ENCODE measurements at regions not wholly inside any gene's neighbourhood (a gene's known extent, or its start where the extent isn't known, plus 50 kb on each side); places are given as distances from the start of the nearest gene placed in this dataset.

- H3K4me1 ChIP-seq (ENCODE audit: control insufficient read depth, insufficient read depth, low read length), result no peaks in the 10 kb centered on the region
- H3K27ac ChIP-seq (ENCODE audit: low read length), result no peak overlapping the region
- H3K9ac ChIP-seq (ENCODE audit: low read length in 2 of 2), result no peak overlapping the region
- H3K4me3 ChIP-seq (ENCODE audit: low read length in 2 of 2), result no peak overlapping the region
- H3K9me3 ChIP-seq (ENCODE audit: control insufficient read depth in 2 of 2, low read length in 2 of 2), result no peaks in the 10 kb centered on the region
- H3K27me3 ChIP-seq (ENCODE audit: control insufficient read depth in 1 of 2, insufficient read depth in 2 of 2, low read length in 2 of 2), result no peaks in the 10 kb centered on the region
- H3K36me3 ChIP-seq (ENCODE audit: control insufficient read depth in 2 of 2, insufficient read depth in 2 of 2, low read length in 2 of 2), result no peaks in the 10 kb centered on the region
These were observed 540.1 kb upstream of the RGS18 start for GRCh38 chr1:191618181-191618580.

DNA sequence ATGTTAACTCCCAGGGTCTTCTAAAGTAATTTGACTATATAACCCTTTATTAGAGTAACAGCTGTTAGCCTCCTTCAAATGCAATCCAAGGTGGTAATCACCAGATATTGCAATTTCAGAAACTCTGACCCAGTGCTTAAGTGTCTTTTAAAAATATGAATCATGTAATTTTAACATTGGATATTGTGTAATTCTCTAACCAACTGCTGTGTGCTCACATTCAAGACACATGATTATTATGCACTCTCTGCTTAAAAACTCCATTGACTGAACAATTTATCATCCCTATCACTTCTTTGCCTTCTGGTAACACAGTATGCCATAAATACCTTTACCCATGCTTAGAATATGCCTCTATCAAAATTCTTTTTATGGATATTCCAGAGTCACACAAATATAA lies 537.4 kb upstream of the RGS18 start:
- Histone ChIP-seq H3K27me3 (ENCODE audit: control insufficient read depth in 1 of 2, insufficient read depth in 2 of 2, low read length in 2 of 2) (no peaks in the 10 kb centered on the region), H3K4me3 (ENCODE audit: low read length in 2 of 2) (no peak overlapping the region), H3K36me3 (ENCODE audit: control insufficient read depth in 2 of 2, insufficient read depth in 2 of 2, low read length in 2 of 2) (no peaks in the 10 kb centered on the region), H3K27ac (ENCODE audit: low read length) (no peak overlapping the region), H3K4me1 (ENCODE audit: control insufficient read depth, insufficient read depth, low read length) (no peaks in the 10 kb centered on the region), H3K9me3 (ENCODE audit: control insufficient read depth in 2 of 2, low read length in 2 of 2) (no peaks in the 10 kb centered on the region), H3K9ac (ENCODE audit: low read length in 2 of 2) (no peak overlapping the region)

DNA sequence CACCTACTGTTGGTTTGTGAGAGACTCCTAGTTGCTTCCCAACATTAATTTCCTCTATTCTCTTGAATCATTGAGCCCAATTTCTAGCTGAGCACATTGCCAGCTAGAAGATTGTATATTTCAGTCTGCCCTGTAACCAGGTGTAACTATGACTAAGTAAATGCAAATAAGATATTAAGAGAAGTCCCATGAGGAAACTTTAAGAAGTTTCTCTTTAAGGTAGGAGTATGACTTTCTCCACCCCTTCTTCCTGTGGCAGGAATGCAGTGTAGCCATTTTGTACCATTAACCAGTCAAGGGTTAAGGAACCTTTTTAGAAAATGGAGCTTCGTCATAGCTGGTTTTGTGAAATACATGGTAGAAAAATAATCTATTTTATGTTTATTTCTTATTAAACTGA lies 534.2 kb upstream of the RGS18 start:
- no peak overlapping the region for H3K9ac ChIP-seq (ENCODE audit: low read length in 2 of 2)
- H3K27me3 ChIP-seq (ENCODE audit: control insufficient read depth in 1 of 2, insufficient read depth in 2 of 2, low read length in 2 of 2), result no peaks in the 10 kb centered on the region
- H3K36me3 ChIP-seq (ENCODE audit: control insufficient read depth in 2 of 2, insufficient read depth in 2 of 2, low read length in 2 of 2), result no peaks in the 10 kb centered on the region
- H3K27ac ChIP-seq (ENCODE audit: low read length), result no peak overlapping the region
- no peak overlapping the region for H3K4me3 ChIP-seq (ENCODE audit: low read length in 2 of 2)
- no peaks in the 10 kb centered on the region for H3K4me1 ChIP-seq (ENCODE audit: control insufficient read depth, insufficient read depth, low read length)
- H3K9me3 ChIP-seq (ENCODE audit: control insufficient read depth in 2 of 2, low read length in 2 of 2), result no peaks in the 10 kb centered on the region

- no peak overlapping the region for H3K9ac ChIP-seq (ENCODE audit: low read length in 2 of 2)
- no peaks in the 10 kb centered on the region for H3K9me3 ChIP-seq (ENCODE audit: control insufficient read depth in 2 of 2, low read length in 2 of 2)
- H3K4me1 ChIP-seq (ENCODE audit: control insufficient read depth, insufficient read depth, low read length), result no peaks in the 10 kb centered on the region
- no peaks in the 10 kb centered on the region for H3K27me3 ChIP-seq (ENCODE audit: control insufficient read depth in 1 of 2, insufficient read depth in 2 of 2, low read length in 2 of 2)
- no peak overlapping the region for H3K4me3 ChIP-seq (ENCODE audit: low read length in 2 of 2)
- H3K36me3 ChIP-seq (ENCODE audit: control insufficient read depth in 2 of 2, insufficient read depth in 2 of 2, low read length in 2 of 2), result no peaks in the 10 kb centered on the region
- no peak overlapping the region for H3K27ac ChIP-seq (ENCODE audit: low read length)
These were observed 528.4 kb upstream of the RGS18 start for GRCh38 chr1:191629836-191630235.

DNA sequence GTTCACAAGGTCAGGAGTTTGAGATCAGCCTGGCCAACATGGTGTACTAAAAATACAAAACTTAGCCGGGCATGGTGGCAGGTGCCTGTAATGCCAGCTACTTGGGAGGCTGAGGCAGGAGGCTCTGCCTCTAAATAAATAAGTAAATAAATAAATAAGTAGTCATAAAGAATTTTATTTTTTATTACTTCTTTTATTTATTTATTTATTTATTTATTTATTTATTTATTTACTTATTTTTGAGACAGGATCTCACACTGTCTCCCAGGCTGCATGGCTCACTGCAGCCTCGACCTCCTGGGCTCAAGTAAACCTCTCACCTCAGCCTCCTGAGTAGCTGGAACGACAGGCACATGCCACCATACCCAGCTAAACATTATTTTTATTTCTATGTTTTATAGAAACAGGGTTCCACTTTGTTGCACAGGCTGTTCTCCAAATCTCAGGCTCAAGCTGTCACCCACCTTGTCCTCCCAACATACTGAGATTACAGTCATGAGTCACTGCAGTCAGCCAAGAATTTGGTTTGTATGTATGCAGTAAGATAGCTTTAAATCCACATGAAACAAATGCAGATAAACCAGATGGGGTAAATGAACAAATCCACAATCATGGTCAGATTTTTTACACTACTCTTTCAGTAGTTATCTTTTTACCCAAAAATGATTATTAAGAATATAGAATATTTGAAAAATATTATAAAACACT lies 523.3 kb upstream of the RGS18 start:
- Histone ChIP-seq H3K4me1 (ENCODE audit: control insufficient read depth, insufficient read depth, low read length) (no peaks in the 10 kb centered on the region), H3K9ac (ENCODE audit: low read length in 2 of 2) (no peak overlapping the region), H3K27ac (ENCODE audit: low read length) (no peak overlapping the region), H3K36me3 (ENCODE audit: control insufficient read depth in 2 of 2, insufficient read depth in 2 of 2, low read length in 2 of 2) (no peaks in the 10 kb centered on the region), H3K4me3 (ENCODE audit: low read length in 2 of 2) (no peak overlapping the region), H3K27me3 (ENCODE audit: control insufficient read depth in 1 of 2, insufficient read depth in 2 of 2, low read length in 2 of 2) (no peaks in the 10 kb centered on the region), H3K9me3 (ENCODE audit: control insufficient read depth in 2 of 2, low read length in 2 of 2) (no peaks in the 10 kb centered on the region)

GRCh38 chr1:191636345-191636744 lies 521.9 kb upstream of the RGS18 start:
- H3K4me3 ChIP-seq (ENCODE audit: low read length in 2 of 2), result no peak overlapping the region
- no peaks in the 10 kb centered on the region for H3K9me3 ChIP-seq (ENCODE audit: control insufficient read depth in 2 of 2, low read length in 2 of 2)
- no peaks in the 10 kb centered on the region for H3K4me1 ChIP-seq (ENCODE audit: control insufficient read depth, insufficient read depth, low read length)
- no peak overlapping the region for H3K9ac ChIP-seq (ENCODE audit: low read length in 2 of 2)
- H3K27me3 ChIP-seq (ENCODE audit: control insufficient read depth in 1 of 2, insufficient read depth in 2 of 2, low read length in 2 of 2), result no peaks in the 10 kb centered on the region
- H3K27ac ChIP-seq (ENCODE audit: low read length), result no peak overlapping the region
- H3K36me3 ChIP-seq (ENCODE audit: control insufficient read depth in 2 of 2, insufficient read depth in 2 of 2, low read length in 2 of 2), result no peaks in the 10 kb centered on the region

DNA sequence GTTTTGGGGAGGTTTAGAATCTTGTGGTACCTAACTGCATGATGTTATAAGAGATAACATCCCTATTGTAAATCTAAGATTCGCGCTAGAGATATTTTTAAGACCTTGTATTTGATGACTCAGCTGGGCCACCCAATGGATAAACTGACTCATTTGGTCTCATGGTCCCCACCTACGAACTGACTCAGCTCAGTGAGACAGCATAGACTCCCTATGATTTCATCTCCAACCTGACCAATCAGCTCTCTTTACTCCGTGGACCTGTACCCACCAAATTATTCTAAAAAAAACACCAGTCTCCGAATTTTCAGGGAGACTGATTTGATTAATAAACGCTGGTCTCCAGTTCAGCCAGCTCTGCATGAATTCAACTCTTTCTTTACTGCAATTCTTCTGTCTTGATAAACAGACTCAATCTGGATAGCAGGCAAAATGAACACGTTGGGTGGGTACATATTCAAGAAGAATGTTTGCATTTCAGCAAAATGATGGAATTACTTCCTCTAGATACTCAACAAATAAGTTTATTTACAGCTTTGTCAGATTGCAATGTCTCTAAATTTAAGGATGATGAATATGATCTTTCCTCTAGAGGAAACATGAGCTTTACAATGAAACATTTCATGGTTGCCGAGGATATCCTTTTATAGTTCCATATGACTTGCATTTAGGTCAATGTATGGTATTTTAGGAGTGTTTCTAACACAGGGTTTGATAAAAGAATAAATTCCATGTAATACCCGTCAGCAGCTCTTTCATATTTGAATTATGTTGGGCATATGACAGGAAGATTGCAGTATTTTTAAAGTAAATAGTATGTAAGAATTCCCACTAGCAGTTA lies 516.6 kb upstream of the RGS18 start:
- no peaks in the 10 kb centered on the region for H3K9me3 ChIP-seq (ENCODE audit: control insufficient read depth in 2 of 2, low read length in 2 of 2)
- no peak overlapping the region for H3K4me3 ChIP-seq (ENCODE audit: low read length in 2 of 2)
- no peaks in the 10 kb centered on the region for H3K4me1 ChIP-seq (ENCODE audit: control insufficient read depth, insufficient read depth, low read length)
- no peak overlapping the region for H3K9ac ChIP-seq (ENCODE audit: low read length in 2 of 2)
- H3K36me3 ChIP-seq (ENCODE audit: control insufficient read depth in 2 of 2, insufficient read depth in 2 of 2, low read length in 2 of 2), result no peaks in the 10 kb centered on the region
- H3K27me3 ChIP-seq (ENCODE audit: control insufficient read depth in 1 of 2, insufficient read depth in 2 of 2, low read length in 2 of 2), result no peaks in the 10 kb centered on the region
- no peak overlapping the region for H3K27ac ChIP-seq (ENCODE audit: low read length)

- H3K9ac ChIP-seq (ENCODE audit: low read length in 2 of 2), result no peak overlapping the region
- H3K4me1 ChIP-seq (ENCODE audit: control insufficient read depth, insufficient read depth, low read length), result no peaks in the 10 kb centered on the region
- H3K27me3 ChIP-seq (ENCODE audit: control insufficient read depth in 1 of 2, insufficient read depth in 2 of 2, low read length in 2 of 2), result no peaks in the 10 kb centered on the region
- H3K9me3 ChIP-seq (ENCODE audit: control insufficient read depth in 2 of 2, low read length in 2 of 2), result no peaks in the 10 kb centered on the region
- H3K4me3 ChIP-seq (ENCODE audit: low read length in 2 of 2), result no peak overlapping the region
- no peaks in the 10 kb centered on the region for H3K36me3 ChIP-seq (ENCODE audit: control insufficient read depth in 2 of 2, insufficient read depth in 2 of 2, low read length in 2 of 2)
- H3K27ac ChIP-seq (ENCODE audit: low read length), result no peak overlapping the region
These were observed 515.2 kb upstream of the RGS18 start for GRCh38 chr1:191643060-191643459.

DNA sequence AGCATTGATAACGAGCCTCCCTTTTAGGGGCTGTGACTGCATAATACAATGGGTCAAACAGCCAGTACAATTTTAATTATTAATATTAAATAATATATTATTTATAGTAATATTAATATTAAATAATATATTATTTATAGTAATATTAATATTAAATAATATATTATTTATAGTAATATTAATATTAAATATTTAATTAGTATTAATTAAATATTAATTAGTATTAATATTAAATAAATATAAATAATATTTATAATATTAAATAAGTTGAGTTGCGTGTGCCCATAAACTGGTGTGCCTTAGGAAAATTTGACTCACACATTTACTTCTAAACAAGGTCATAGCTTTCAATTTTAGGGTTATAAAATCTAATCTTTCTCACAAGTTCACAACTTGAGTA lies 509.3 kb upstream of the RGS18 start:
- Histone ChIP-seq H3K9ac (ENCODE audit: low read length in 2 of 2) (no peak overlapping the region), H3K4me1 (ENCODE audit: control insufficient read depth, insufficient read depth, low read length) (no peaks in the 10 kb centered on the region), H3K4me3 (ENCODE audit: low read length in 2 of 2) (no peak overlapping the region), H3K9me3 (ENCODE audit: control insufficient read depth in 2 of 2, low read length in 2 of 2) (no peaks in the 10 kb centered on the region), H3K36me3 (ENCODE audit: control insufficient read depth in 2 of 2, insufficient read depth in 2 of 2, low read length in 2 of 2) (no peaks in the 10 kb centered on the region), H3K27ac (ENCODE audit: low read length) (no peak overlapping the region), H3K27me3 (ENCODE audit: control insufficient read depth in 1 of 2, insufficient read depth in 2 of 2, low read length in 2 of 2) (no peaks in the 10 kb centered on the region)

DNA sequence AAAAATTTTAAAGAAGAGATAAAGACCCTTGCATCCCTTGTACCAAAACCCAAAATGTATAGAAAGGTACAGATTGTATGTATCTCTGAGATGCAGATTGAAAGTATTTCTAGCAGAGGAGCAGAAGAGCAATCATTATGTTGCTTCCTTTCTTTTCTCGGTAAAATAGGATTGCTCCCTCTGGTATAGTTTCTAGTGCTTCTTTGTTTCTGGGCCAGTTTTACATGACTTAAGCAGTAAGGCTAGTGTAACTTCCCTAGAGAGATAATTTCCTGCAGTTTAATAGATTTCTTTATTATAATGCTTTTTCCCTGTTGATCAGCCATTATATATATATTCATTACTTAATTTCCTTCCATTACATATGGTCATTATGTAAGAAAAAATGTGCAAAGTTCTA lies 496.2 kb upstream of the RGS18 start:
- Histone ChIP-seq H3K27me3 (ENCODE audit: control insufficient read depth in 1 of 2, insufficient read depth in 2 of 2, low read length in 2 of 2) (no peaks in the 10 kb centered on the region), H3K9ac (ENCODE audit: low read length in 2 of 2) (no peak overlapping the region), H3K36me3 (ENCODE audit: control insufficient read depth in 2 of 2, insufficient read depth in 2 of 2, low read length in 2 of 2) (no peaks in the 10 kb centered on the region), H3K4me1 (ENCODE audit: control insufficient read depth, insufficient read depth, low read length) (no peaks in the 10 kb centered on the region), H3K9me3 (ENCODE audit: control insufficient read depth in 2 of 2, low read length in 2 of 2) (no peaks in the 10 kb centered on the region), H3K27ac (ENCODE audit: low read length) (no peak overlapping the region), H3K4me3 (ENCODE audit: low read length in 2 of 2) (no peak overlapping the region)

DNA sequence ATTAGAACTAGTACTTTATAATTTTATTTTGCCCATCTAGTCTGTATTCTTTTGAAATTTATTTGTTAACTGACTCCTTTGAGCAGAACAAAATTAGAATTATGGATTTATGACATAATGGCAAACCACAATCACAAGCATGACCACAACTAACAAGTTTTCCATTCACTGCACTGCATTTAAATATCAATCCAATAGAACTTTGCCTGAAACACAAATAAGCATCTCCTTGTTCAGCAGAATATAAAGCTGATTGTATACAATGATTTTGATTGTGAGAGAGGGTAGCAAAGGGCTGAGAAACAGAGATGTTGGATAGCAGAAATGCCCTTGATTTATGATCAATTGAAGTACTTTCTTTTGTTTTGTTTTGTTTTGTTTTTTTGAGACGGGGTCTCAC lies 495.5 kb upstream of the RGS18 start:
- no peaks in the 10 kb centered on the region for H3K9me3 ChIP-seq (ENCODE audit: control insufficient read depth in 2 of 2, low read length in 2 of 2)
- H3K9ac ChIP-seq (ENCODE audit: low read length in 2 of 2), result no peak overlapping the region
- H3K27me3 ChIP-seq (ENCODE audit: control insufficient read depth in 1 of 2, insufficient read depth in 2 of 2, low read length in 2 of 2), result no peaks in the 10 kb centered on the region
- no peak overlapping the region for H3K4me3 ChIP-seq (ENCODE audit: low read length in 2 of 2)
- no peak overlapping the region for H3K27ac ChIP-seq (ENCODE audit: low read length)
- no peaks in the 10 kb centered on the region for H3K4me1 ChIP-seq (ENCODE audit: control insufficient read depth, insufficient read depth, low read length)
- no peaks in the 10 kb centered on the region for H3K36me3 ChIP-seq (ENCODE audit: control insufficient read depth in 2 of 2, insufficient read depth in 2 of 2, low read length in 2 of 2)

Data from stomach smooth muscle (tissue), 2 donors.